GM21528 (cell line): ENCODE measurements at regions not wholly inside any gene's neighbourhood (a gene's known extent, or its start where the extent isn't known, plus 50 kb on each side); places are given as distances from the start of the nearest gene placed in this dataset.

Experiments
- ATAC-seq: cut with Tn5 transposase; IDR thresholded peaks from one replicate; pipeline ENCODE4 v1.9.1; 2021; ENCODE audit warnings: mild to moderate bottlenecking, moderate library complexity; ENCODE audit not compliant: unreplicated experiment, low FRiP score

- ATAC-seq, result no peak
These were observed 228.5 kb downstream of the VRK1 start for GRCh38 chr14:97025722-97026121.

- ATAC-seq, result no peak
These were observed 230.2 kb downstream of the VRK1 start for GRCh38 chr14:97027256-97027999.

GRCh38 chr14:97028382-97028781 lies 231.2 kb downstream of the VRK1 start:
- ATAC-seq, result no peak

- ATAC-seq, result no peak
These were observed 232.6 kb downstream of the VRK1 start for GRCh38 chr14:97029800-97030199.

- no peak for ATAC-seq
These were observed 234.3 kb downstream of the VRK1 start for GRCh38 chr14:97031530-97031929.

GRCh38 chr14:97033556-97034081 lies 236.4 kb downstream of the VRK1 start:
- no peak for ATAC-seq

GRCh38 chr14:97036086-97036852 lies 239.1 kb downstream of the VRK1 start:
- ATAC-seq, result no peak

GRCh38 chr14:97039717-97040363 lies 242.7 kb downstream of the VRK1 start:
- ATAC-seq, result no peak

GRCh38 chr14:97046967-97047366 lies 249.8 kb downstream of the VRK1 start:
- ATAC-seq, result no peak

- ATAC-seq, result no peak
These were observed 254.8 kb downstream of the VRK1 start for GRCh38 chr14:97052001-97052400.

GRCh38 chr14:97053941-97054340 lies 256.8 kb downstream of the VRK1 start:
- ATAC-seq, result no peak

GRCh38 chr14:97055355-97055754 lies 258.2 kb downstream of the VRK1 start:
- ATAC-seq, result no peak

- no peak for ATAC-seq
These were observed 258.9 kb downstream of the VRK1 start for GRCh38 chr14:97056086-97056485.

GRCh38 chr14:97057238-97058073 lies 260.3 kb downstream of the VRK1 start:
- ATAC-seq, result no peak

GRCh38 chr14:97058074-97058467 lies 260.9 kb downstream of the VRK1 start:
- ATAC-seq, result no peak

- no peak for ATAC-seq
These were observed 261.4 kb downstream of the VRK1 start for GRCh38 chr14:97058589-97058988.

- no peak for ATAC-seq
These were observed 264.0 kb downstream of the VRK1 start for GRCh38 chr14:97061198-97061597.

- ATAC-seq, result no peak
These were observed 264.5 kb downstream of the VRK1 start for GRCh38 chr14:97061714-97062113.

- no peak for ATAC-seq
These were observed 268.3 kb downstream of the VRK1 start for GRCh38 chr14:97065305-97066067.
